GF-D8 (cell line): ENCODE measurements at regions not wholly inside any gene's neighbourhood (a gene's known extent, or its start where the extent isn't known, plus 50 kb on each side); places are given as distances from the start of the nearest gene placed in this dataset.
"Not testable (repeated sequence)": the region's sequence is repeated elsewhere in the genome, so short reads cannot be mapped to it uniquely, and the experiment has no call there.

Experiments
- DNase-seq: peaks from one replicate; lab custom pipeline; 2025; lab: John Stamatoyannopoulos, UW

GRCh38 chr5:130724658-130725057 lies 440.4 kb downstream of the HINT1 start:
- DNase-seq: no peak

- DNase-seq: no peak
Observed at GRCh38 chr5:130720355-130720754, 444.7 kb downstream of the HINT1 start.

- no peak for DNase-seq
Observed at GRCh38 chr5:130715541-130715940, 449.5 kb downstream of the HINT1 start.

- no peak for DNase-seq
Observed at GRCh38 chr5:130714200-130714599, 450.9 kb downstream of the HINT1 start.

- no peak for DNase-seq
Observed at GRCh38 chr5:130712324-130712723, 452.7 kb downstream of the HINT1 start.

- DNase-seq: no peak
Observed at GRCh38 chr5:130710596-130710995, 454.5 kb downstream of the HINT1 start.

- no peak for DNase-seq
Observed at GRCh38 chr5:130708754-130709153, 456.3 kb downstream of the HINT1 start.

GRCh38 chr5:130706696-130707095 lies 458.4 kb downstream of the HINT1 start:
- no peak for DNase-seq

GRCh38 chr5:130705368-130705767 lies 459.7 kb downstream of the HINT1 start:
- no peak for DNase-seq

GRCh38 chr5:130693509-130693908 lies 471.5 kb downstream of the HINT1 start:
- DNase-seq: no peak

GRCh38 chr5:130692770-130693169 lies 472.3 kb downstream of the HINT1 start:
- DNase-seq: no peak

- DNase-seq: no peak
Observed at GRCh38 chr5:130689831-130690230, 475.2 kb downstream of the HINT1 start.

GRCh38 chr5:130687085-130687733 lies 477.8 kb downstream of the HINT1 start:
- DNase-seq: no peak

GRCh38 chr5:130678637-130679036 lies 486.4 kb downstream of the HINT1 start:
- no peak for DNase-seq

- DNase-seq: no peak
Observed at GRCh38 chr5:130666462-130666861, 498.6 kb downstream of the HINT1 start.

- DNase-seq: no peak
Observed at GRCh38 chr5:130652176-130652575, 512.9 kb downstream of the HINT1 start.

- no peak for DNase-seq
Observed at GRCh38 chr5:130651440-130651839, 513.6 kb downstream of the HINT1 start.

GRCh38 chr5:130643321-130643720 lies 521.7 kb downstream of the HINT1 start:
- no peak for DNase-seq

- no peak for DNase-seq
Observed at GRCh38 chr5:130642461-130642860, 522.6 kb downstream of the HINT1 start.

- DNase-seq: no peak
Observed at GRCh38 chr5:130627145-130627544, 537.9 kb downstream of the HINT1 start.

- no peak for DNase-seq
Observed at GRCh38 chr5:130624805-130625204, 540.3 kb downstream of the HINT1 start.

- no peak for DNase-seq
Observed at GRCh38 chr5:130616161-130616560, 548.9 kb downstream of the HINT1 start.

GRCh38 chr5:130605234-130605633 lies 559.8 kb downstream of the HINT1 start:
- DNase-seq: no peak

GRCh38 chr5:130596647-130597046 lies 568.4 kb downstream of the HINT1 start:
- not testable (repeated sequence) for DNase-seq
